HepG2 (cell line): ENCODE measurements at regions not wholly inside any gene's neighbourhood (a gene's known extent, or its start where the extent isn't known, plus 50 kb on each side); places are given as distances from the start of the nearest gene placed in this dataset.

ENCODE experiments used
- NCOR1 ChIP-seq: fragments of 200-600 bp; sonication (generic); IDR thresholded peaks from 2 replicates; pipeline ENCODE4 v1.7.0; 2017; ENCODE audit warnings: antibody characterized with exemption, low read length, borderline replicate concordance
- ZNF235 ChIP-seq: sonication (generic); formaldehyde crosslinking; IDR thresholded peaks from 2 replicates; pipeline ENCODE4 v1.8.1; 2023; ENCODE audit warnings: mild to moderate bottlenecking, missing genetic modification reagents, borderline replicate concordance
- ZSCAN20 ChIP-seq: sonication (generic); formaldehyde crosslinking; IDR thresholded peaks from 2 replicates; pipeline ENCODE4 v1.4.0; 2020; ENCODE audit warnings: missing genetic modification reagents, mild to moderate bottlenecking, borderline replicate concordance
- TF ChIP-seq, protein P1 (sequence below): sonication (generic); formaldehyde crosslinking; IDR thresholded peaks from 2 replicates; pipeline ENCODE4 v1.5.0; 2020; ENCODE audit warnings: mild to moderate bottlenecking, missing genetic modification reagents, moderate library complexity

DNA sequence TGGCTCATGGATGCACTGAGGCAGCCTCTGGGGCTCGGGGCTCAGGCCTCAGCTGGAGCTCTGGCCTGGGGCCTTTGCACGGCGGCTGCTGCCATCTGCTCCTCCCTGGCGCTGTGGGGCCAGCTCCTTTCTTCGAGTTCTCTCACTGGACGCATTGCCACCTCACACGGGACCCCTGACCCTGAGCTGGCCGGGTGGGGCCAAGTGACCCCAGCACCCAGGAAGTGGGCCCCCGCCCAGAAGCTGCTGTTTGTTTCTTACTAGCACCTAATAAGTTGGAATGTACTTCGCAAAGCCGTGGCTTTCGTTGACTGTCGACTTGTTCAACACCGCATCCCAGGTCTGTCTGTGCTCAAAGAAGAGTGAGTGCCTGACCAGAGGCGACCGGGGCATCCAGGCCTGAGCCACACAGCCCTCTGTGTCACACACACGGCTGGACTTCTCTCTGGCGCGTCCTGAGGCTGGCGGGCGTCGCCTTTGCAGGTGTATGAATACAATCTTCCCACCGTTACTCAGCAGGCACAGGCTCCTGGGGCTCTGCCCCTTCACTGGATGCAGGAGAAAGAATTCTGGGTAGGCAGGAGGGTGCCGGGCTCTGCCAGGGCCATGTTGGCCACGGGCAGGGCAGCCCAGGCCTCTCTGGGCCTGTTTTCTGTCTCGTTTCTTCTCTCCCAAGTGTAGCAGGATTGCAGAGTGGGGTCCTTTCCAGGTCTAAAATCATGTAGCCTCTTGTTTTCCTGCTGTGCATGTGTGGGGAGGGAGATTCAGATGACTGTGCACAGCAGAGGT, 112.9 kb downstream of the DLL1 start:
- TF ChIP-seq NCOR1: no peak
- no peak for TF ChIP-seq ZNF235 (CRISPR knock-in tag)
- TF ChIP-seq ZSCAN20 (CRISPR knock-in tag): no peak
- TF ChIP-seq, protein P1, sequence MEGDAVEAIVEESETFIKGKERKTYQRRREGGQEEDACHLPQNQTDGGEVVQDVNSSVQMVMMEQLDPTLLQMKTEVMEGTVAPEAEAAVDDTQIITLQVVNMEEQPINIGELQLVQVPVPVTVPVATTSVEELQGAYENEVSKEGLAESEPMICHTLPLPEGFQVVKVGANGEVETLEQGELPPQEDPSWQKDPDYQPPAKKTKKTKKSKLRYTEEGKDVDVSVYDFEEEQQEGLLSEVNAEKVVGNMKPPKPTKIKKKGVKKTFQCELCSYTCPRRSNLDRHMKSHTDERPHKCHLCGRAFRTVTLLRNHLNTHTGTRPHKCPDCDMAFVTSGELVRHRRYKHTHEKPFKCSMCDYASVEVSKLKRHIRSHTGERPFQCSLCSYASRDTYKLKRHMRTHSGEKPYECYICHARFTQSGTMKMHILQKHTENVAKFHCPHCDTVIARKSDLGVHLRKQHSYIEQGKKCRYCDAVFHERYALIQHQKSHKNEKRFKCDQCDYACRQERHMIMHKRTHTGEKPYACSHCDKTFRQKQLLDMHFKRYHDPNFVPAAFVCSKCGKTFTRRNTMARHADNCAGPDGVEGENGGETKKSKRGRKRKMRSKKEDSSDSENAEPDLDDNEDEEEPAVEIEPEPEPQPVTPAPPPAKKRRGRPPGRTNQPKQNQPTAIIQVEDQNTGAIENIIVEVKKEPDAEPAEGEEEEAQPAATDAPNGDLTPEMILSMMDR (CRISPR knock-in tag): no peak
